Amygdala (tissue), 56 donors: ENCODE measurements at regions not wholly inside any gene's neighbourhood (a gene's known extent, or its start where the extent isn't known, plus 50 kb on each side); places are given as distances from the start of the nearest gene placed in this dataset.
"Not testable (repeated sequence)": the region's sequence is repeated elsewhere in the genome, so short reads cannot be mapped to it uniquely, and the experiment has no call there.

Source experiments
- DNase-seq, 56 donors: peaks; one replicate each; lab custom pipeline; 2025; lab: John Stamatoyannopoulos, UW

GRCh38 chr2:59789523-59789922, 763.9 kb downstream of the BCL11A start:
- no peak for DNase-seq

GRCh38 chr2:59787095-59787494, 766.4 kb downstream of the BCL11A start:
- DNase-seq, result no peak

- DNase-seq, result no peak
Observed at GRCh38 chr2:59786684-59787083, 766.8 kb downstream of the BCL11A start.

- no peak for DNase-seq
Observed at GRCh38 chr2:59779571-59779970, 773.9 kb downstream of the BCL11A start.

- no peak for DNase-seq
Observed at GRCh38 chr2:59777120-59777519, 776.3 kb downstream of the BCL11A start.

GRCh38 chr2:59776726-59777008, 776.8 kb downstream of the BCL11A start:
- DNase-seq, result no peak

GRCh38 chr2:59774821-59775433, 778.5 kb downstream of the BCL11A start:
- peak in 2 of 56 donors; percentile 2 to 7 for DNase-seq

- peak in 1 of 56 donors; percentile 12 for DNase-seq
Observed at GRCh38 chr2:59770651-59771050, 782.8 kb downstream of the BCL11A start.

- DNase-seq, result no peak
Observed at GRCh38 chr2:59761966-59762365, 791.5 kb downstream of the BCL11A start.

GRCh38 chr2:59756150-59756549, 797.3 kb downstream of the BCL11A start:
- no peak for DNase-seq

- DNase-seq, result peak in 4 of 56 donors; percentile 2 to 31 (median 10)
Observed at GRCh38 chr2:59754011-59754735, 799.3 kb downstream of the BCL11A start.

- no peak for DNase-seq
Observed at GRCh38 chr2:59752512-59752911, 800.9 kb downstream of the BCL11A start.

GRCh38 chr2:59752071-59752470, 801.4 kb downstream of the BCL11A start:
- no peak for DNase-seq

GRCh38 chr2:59751214-59751613, 802.2 kb downstream of the BCL11A start:
- DNase-seq, result not testable (repeated sequence)

GRCh38 chr2:59746291-59746690, 807.2 kb downstream of the BCL11A start:
- no peak for DNase-seq

GRCh38 chr2:59745085-59745484, 808.4 kb downstream of the BCL11A start:
- no peak for DNase-seq

GRCh38 chr2:59744436-59744835, 809.0 kb downstream of the BCL11A start:
- no peak for DNase-seq

GRCh38 chr2:59741840-59742239, 811.6 kb downstream of the BCL11A start:
- DNase-seq, result no peak

- DNase-seq, result no peak
Observed at GRCh38 chr2:59739166-59739565, 814.3 kb downstream of the BCL11A start.

GRCh38 chr2:59737299-59737698, 816.2 kb downstream of the BCL11A start:
- no peak for DNase-seq

- DNase-seq, result no peak
Observed at GRCh38 chr2:59734743-59735142, 818.7 kb downstream of the BCL11A start.

GRCh38 chr2:59733970-59734369, 819.5 kb downstream of the BCL11A start:
- DNase-seq, result no peak

- DNase-seq, result no peak
Observed at GRCh38 chr2:59733567-59733930, 819.9 kb downstream of the BCL11A start.
